ENCODE measurements at regions not wholly inside any gene's neighbourhood (a gene's known extent, or its start where the extent isn't known, plus 50 kb on each side); places are given as distances from the start of the nearest gene placed in this dataset.

- TF ChIP-seq POLR2A (IDR thresholded peaks at IDR 0.05; ENCODE audit: extremely low read depth, insufficient read length) (no peak), CTCF (IDR thresholded peaks at IDR 0.05; ENCODE audit: low read depth, low read length) (no peak), MYC (IDR thresholded peaks at IDR 0.05; ENCODE audit: low read depth, low read length) (no peak), MAX (IDR thresholded peaks at IDR 0.05; ENCODE audit: low read depth, low read length) (no peak)
Observed at GRCh38 chr6:146919017-146919416, 285.2 kb upstream of the STXBP5 start.
